ENCODE measurements at regions not wholly inside any gene's neighbourhood (a gene's known extent, or its start where the extent isn't known, plus 50 kb on each side); places are given as distances from the start of the nearest gene placed in this dataset.

DNA sequence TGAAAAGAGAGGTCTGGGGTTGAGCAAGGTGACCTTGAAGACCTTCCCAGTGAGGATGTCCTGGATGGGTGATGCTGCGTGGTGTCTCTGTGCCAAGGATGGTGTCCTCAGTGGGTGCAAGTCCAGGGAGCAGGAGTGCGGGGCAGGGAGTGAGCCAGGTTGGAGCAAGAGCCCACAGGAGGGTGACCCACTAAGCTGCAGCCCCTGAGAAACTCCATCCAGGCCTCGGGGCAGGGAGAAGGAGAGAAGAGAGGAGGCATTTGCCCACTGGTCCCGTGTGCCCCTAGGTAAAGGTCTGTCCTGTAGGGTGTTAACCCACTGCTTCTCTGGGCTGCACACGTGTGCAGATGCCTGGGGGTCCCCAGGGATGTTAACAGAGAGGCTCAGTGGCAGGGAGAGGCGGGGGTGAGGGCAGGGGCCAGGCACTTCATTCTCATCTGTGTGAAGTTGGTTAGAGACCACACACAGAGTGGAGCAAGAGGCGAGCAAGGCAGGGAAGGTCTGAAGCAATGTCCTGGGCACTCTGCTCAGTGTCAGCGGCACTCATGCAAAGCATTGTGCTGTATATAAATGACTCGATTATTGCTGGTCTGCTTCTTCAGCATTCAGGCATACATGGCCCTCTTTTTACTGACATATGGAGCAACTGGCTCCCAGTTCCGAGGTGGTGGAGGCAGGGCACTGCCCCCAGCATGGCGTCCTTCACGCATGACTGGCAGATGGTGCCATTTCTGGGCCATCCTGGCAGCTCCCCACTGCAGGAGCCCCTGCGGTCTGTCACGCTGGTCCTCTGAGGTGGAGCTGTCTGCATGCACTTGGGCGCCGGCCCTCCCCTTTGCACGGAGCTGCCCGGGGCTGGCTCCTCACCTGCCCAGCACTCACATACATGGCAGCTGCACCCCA is 117.2 kb upstream of the HS6ST1 start:
- DNase-seq (ENCODE audit: extremely low read depth in 1 of 2, low read depth in 1 of 2), result no peak

DNA sequence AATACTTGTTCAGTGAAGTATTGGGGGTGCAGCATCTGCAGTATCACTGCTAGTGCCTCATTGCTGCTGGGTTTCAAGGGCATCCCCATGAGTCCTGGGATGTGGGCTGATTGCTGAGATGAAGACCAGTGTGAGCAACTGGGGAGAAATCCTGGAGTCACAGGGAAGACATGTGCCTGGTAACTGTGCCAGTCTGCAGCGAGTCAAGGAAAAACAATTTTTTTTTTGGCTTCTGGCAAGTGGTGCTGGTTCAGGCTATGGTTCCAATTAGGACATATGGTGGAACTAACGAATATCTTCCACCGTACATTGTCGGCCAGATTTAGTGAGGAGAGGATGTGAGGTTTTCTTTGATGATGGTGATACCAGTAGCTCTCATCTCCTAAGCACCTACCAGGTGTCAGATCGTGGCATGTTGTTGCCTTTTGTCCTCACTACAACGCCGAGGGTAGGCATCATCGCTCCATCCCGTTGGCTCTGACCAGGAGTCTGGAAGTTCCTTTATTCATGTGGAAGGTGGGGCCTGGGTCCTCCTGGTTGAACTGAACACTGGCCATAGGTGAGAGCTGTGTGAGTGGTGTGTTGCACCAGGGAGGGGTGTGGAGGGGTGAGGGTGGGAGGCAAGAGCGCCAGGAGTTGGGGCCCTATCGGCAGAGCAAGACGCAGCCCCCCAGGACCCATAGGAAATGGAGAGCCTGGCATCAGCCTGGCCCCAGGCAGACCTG is 118.0 kb upstream of the HS6ST1 start:
- DNase-seq (ENCODE audit: extremely low read depth in 1 of 2, low read depth in 1 of 2), result no peak

DNA sequence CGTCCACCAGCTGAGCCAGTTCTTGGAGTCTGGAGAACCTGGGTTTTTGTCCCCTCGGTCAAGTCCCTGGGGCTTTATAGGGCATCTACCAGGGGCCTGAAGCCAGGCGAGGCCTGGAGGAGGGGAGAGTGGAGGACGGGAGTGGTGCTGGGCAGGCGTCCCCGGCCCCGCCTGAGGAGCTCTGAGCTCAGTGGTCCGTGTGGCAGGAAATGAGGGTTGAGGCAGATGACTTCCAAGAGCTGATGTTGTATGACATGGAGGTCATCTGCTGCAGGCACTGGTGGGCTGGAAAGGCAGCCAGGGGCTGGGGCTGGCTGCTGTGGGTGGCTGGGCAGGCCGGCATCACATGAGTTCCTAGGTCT is 118.5 kb upstream of the HS6ST1 start:
- DNase-seq (ENCODE audit: extremely low read depth in 1 of 2, low read depth in 1 of 2), result no peak

DNA sequence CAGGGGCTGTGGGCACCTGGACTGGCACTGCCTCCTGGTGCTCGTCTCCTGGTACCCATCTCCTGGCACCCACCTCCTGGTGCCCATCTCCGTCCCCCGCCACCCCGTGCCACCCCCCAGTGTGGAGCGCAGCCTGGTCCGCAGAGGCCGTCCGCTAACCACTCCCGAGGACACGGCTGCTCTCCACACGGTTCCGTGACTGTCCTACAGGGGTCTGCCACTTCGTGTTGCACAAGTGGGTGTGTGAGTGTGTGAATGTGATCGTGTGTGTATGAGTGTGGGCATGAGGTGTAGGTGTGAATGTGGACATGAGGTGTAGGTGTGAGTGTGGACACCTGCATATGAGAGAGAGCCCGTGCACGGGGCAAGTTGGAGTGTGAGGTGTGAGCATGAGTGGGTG is 119.4 kb upstream of the HS6ST1 start:
- DNase-seq (ENCODE audit: extremely low read depth in 1 of 2, low read depth in 1 of 2), result no peak

DNA sequence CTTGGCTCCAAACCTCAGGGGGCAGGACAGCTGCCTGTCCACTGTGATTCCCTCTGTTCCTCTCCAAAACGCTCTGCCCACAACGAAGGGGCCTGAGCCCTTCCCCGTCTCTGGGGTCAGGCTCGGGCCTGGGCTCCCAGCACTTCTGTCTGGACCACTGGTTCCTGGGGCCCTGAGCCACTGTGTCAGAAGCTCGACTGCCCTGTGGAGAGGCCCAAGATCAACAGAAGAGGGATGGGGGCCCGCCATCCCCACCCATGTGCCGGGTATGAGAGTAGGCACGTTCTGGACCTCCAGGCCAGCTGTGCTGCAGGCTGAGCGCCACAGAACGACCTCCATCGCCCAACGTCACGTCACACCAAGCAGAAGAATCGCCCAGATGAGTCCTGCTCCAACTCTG is 119.9 kb upstream of the HS6ST1 start:
- no peak for DNase-seq (ENCODE audit: extremely low read depth in 1 of 2, low read depth in 1 of 2)

DNA sequence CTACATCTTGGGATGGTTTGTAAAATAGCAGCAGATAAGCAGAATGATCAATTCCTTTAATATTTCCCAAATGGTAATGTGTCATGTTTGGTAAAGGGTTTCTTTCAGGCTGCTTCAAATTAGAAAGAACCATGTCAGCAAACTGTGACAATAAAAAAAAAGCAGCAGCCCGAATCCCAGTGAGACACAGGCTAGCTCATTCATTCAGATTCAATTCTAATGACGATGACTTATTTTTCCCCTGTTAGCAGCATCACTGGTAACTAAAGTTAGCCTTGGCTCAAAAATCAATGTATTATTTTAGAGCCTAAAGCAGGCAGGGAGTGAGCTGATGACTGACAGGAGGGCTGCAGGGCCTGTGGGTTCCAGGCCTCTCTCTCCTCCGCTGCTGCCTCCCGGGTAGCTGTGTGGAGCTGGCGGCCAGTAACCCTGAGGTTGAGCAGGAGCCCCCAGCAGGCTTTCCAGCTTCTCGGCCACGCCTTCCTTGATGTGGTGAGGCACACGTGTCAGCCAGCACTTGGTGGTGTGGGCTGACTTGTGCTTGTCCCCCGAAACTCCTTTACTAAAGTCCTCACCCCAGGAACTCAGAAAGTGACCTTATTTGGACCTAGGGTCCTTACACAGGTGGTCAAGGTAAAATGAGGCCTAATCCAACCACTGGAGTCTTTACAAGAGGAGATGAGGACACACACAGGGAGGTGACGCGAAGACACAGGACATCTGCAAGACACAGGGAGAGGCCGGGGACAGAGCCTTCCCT is 120.5 kb upstream of the HS6ST1 start:
- no peak for DNase-seq (ENCODE audit: extremely low read depth in 1 of 2, low read depth in 1 of 2)

DNA sequence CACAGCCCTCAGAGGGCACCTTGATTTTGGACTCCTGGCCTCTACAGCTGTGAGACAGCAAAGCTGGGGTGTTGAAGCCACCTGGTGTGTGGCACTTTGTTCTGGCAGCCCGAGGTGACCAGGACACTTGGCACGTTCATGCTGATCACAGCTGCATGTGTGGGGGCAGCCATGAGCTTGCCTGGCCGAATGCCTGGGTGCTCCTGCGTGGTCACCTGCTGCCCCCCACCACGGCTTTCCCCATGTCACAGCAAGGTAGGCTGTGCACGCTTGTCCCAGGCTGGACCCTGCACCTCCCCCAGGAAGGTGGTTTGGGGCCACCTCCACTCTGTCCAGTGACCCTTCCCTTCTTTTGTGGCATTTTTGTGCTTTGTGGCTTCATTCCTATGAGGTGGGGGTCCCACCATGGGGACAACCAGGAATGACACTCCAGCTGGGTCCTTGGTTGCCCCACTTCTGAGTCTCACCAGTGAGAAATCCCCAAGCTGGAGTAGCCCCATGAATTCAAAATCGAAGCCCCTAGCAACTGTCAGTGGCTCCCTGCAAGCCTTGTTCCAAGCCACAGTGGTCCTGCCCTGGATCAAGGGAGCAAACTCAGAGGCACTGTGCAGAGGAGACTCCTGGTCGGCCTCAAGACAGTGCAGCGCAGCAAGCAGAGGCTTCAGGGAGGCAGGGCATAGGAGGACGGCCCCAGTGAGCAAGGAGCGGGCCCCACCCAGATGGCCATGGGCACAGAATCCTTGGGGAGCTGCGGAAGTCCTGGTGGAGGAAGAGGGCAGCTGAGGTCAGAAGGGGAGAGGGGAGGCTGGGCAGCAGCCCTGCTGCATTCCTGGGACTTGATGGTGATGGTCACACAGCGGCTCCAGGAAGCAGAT is 121.4 kb upstream of the HS6ST1 start:
- DNase-seq (ENCODE audit: extremely low read depth in 1 of 2, low read depth in 1 of 2), result no peak

DNA sequence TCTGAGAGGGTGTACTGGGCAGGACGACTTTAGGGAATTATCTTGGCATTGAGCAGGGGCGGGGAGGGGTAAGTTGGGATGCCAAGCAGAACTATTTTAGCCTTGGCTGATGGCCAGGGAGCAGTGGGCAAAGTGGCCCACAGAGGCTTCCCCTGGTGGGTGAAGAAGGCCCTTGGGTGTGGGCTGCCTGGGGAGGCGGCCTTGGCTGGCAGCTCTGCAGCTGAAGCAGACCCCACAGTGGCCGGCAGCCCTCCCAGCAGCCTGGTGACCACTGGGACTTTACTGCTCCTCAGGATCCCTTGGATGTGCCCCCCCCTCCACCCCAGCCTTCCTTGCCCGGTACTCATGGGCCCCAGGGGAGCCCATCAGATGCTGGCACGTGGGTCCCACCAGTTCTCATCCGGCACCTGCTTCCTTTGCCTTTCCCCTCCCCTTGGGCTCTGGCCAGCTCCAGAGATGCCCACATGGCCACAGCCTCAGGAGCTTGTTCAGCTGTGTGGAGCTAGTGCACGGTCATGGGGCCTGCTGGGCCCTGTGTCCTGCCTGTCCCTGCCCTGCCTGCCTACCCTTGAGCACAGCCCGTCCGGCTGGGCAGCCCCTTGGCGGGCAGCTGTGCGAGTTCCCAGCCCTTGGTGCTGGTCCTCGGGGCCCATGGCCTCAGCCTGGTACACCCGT is 122.1 kb upstream of the HS6ST1 start:
- DNase-seq (ENCODE audit: extremely low read depth in 1 of 2, low read depth in 1 of 2), result no peak

DNA sequence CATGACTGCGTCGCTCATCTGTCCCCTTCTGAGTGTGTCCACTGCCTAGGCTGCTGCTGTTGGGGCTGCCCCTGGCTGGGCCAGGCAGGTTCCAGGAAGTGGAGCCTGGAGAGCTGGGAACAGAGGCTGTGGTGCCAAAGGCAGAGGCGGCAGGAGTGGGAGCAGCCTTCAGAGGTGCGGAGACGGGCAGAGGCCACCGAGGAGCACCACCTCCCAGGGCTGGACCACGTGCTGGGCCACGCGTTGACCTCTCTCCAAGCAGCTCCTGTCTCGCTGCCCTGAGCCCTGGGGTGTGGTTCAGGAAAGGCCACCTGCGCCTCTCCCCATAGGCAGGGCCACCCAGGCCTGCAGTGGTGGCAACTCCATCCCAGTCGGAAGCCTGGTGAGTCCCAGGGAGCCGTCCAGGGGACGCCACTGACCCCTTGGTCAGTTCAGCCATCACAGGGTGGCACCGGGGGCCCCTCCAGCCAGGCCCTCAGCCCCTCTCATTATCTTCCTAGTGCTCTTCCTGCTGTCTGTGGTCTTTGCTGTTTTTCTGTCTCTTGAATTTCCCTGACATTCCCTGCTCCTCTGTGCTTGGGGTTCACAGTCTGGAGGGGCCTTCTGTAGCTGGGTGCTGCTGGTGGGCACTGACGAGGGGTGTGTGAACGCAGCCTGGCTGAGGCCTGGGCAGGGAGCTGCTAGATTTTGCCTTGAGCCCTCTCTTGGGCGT is 122.8 kb upstream of the HS6ST1 start:
- DNase-seq (ENCODE audit: extremely low read depth in 1 of 2, low read depth in 1 of 2), result no peak

DNA sequence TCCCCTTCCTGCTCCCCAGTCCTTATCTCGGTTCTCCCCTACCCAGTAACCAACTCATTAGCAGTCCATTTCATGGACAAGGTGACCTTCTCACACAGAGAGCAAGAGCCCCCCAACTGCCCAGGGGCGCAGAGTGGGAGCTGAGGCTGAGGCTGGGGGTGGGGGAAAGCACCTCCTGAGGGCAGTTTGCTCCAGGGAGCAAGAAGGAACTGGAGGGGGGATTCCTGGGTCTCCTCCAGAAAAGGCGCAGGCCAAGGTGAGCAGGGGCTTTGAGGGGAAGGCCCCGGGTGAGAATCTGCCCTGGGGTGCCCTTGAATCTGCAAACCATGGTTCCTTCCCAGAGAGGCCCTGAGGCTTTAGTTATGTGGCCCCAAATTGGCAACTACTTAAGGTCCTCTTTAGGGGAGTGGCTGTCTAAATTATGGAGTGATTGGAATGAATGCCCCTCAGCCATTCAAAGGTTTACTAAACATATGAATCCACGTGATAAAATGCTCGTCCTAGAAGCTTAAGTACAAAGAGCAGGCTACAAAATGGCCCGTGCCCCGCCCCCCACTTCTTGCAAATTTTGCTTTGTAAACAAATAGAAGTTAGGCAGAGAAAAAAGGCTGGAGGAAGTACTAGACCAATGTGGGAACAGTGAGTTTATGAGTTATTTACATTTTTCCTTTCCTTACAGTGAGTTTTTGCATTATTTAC is 123.5 kb upstream of the HS6ST1 start:
- DNase-seq (ENCODE audit: extremely low read depth in 1 of 2, low read depth in 1 of 2), result no peak

DNA sequence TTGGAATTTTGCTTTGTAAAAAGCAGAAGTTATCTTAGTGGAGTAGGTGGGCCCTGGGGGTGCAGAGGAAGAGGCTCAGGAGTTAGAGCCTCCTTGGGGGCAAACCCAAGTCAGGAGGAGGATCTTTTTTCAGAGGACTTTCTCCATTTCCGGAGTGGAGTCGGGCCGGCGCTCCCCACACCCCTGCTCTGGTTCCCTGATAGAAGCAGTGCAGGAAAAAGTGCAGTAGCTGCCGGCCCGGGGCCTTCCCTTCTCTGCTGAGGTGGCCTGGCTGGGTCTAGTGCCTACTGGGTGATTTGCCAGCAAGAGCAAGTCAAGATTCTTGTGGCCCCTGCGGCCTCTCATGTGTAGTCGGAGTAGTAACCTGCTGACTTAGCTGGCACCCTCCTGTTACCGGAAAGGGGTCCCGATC is 124.2 kb upstream of the HS6ST1 start:
- DNase-seq (ENCODE audit: extremely low read depth in 1 of 2, low read depth in 1 of 2), result no peak

DNA sequence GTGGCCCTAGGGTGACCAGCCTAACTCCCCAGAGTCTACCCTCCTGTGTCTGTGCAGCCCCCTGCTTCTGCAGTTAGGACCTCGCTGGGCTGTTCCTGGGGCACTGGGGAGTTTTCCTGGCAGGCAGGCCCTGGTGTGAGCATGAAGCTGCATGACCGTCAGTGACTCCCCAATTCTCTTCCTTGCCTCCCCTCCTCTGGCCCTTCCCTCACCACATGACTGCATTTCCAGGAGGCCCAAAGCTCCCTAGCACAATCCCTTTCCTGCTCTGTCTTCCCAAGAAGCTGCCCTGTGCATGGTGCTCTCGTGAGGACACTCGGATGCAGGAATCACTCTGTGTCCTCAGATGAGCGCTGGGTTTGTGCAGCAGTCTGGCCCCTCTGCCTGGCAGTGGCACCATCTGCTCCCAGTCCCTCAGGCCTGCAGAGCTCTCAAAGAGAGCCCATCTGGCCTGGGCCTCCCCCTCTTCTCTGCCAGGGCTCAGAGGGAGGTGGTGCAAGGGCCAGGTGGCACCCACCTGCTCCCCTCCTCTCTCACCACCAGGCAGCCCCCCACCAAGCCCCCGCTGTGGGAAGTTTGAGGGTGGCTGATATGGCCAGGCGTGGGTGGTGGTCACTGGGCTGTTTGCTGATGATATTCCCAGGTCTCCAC is 125.6 kb upstream of the HS6ST1 start:
- no peak for DNase-seq (ENCODE audit: extremely low read depth in 1 of 2, low read depth in 1 of 2)

DNA sequence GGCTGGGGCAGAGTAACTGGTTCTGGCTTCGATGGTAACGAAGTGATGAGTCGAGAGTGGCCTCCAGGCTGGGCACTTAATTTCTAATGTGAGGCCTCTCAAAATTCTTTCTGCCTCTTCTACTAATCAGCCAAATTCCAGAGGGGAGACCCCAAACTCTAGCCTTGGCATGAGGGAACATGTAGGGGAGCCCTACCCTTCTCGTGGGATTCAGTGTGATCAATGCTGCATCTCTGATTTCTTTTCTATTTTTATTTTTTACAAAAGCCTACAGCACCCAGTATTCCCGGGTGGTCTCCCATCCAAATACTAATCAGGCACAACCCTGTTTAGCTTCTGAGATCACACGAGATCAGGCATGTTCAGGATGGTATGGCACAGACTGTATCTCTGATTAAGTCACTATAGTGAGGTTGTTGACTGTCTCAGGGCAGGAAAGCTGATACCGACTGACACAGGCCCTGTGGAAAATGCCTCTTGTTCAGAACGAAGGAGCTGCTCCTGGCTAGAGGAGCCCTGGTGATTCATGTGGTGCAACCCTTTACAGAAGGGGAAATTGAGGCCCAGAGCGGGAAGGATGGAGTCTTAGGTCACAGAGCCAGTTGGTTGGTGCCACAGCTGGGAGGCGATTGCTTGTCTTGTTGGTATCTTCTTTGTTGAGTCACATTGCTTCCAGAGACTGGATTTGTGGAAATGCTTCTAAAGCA is 126.3 kb upstream of the HS6ST1 start:
- no peak for DNase-seq (ENCODE audit: extremely low read depth in 1 of 2, low read depth in 1 of 2)

DNA sequence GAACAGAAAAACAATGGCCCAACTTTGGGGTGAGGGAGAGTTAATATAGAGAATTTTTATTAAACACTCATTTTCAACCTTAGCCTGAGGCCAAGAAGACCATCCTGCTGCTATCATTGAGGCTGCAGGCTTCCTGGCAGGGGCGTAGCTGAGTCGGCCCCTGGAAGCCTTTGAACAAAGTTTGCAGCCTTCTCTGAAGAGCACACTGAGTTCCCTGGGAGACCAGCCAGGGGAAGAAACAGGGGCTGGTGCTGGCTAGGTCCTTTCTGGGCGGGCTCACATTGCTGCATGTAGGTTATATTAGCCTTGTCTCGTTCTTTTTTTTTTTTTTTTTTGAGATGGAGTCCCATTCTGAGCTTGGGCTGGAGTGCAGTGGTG is 126.8 kb upstream of the HS6ST1 start:
- no peak for DNase-seq (ENCODE audit: extremely low read depth in 1 of 2, low read depth in 1 of 2)

DNA sequence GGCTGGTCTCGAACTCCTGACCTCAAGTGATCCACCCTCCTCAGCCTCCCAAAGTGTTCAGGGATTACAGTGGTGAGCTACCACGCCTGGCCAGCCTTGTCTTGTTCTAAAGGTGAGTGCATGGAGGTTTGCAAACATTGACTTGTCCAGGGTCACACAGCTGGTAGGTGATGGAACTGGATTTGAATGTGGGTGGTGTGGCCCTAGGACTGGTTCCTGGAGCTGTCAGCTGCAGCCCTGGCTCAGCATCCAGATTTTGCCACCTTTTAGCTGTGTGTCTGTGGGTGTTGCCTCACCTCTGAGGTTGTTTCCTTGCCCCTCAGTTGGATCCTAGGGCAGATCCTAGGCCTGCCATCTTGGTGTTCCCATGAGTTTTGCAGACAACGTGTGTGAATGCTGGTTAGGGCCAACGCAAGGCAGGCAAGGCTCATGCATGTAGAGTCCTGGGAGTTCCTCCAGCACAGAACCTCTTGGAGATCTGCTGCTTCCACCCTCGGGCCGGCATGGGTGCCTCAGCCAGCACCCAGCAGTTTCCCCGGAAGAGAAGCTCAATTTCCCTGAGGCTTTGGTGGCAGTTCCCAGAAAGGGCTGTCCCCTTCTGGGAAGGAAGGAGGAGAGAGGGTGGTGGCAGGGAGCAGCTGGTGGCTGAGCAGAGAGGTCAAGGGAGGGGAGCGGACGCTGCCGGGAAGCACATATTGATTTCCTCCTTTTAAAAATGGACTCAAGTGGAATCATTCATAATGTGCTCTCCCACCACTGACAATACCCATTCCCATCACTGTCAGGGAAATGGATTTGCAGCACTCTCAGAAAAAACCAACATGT is 127.6 kb upstream of the HS6ST1 start:
- no peak for DNase-seq (ENCODE audit: extremely low read depth in 1 of 2, low read depth in 1 of 2)

DNA sequence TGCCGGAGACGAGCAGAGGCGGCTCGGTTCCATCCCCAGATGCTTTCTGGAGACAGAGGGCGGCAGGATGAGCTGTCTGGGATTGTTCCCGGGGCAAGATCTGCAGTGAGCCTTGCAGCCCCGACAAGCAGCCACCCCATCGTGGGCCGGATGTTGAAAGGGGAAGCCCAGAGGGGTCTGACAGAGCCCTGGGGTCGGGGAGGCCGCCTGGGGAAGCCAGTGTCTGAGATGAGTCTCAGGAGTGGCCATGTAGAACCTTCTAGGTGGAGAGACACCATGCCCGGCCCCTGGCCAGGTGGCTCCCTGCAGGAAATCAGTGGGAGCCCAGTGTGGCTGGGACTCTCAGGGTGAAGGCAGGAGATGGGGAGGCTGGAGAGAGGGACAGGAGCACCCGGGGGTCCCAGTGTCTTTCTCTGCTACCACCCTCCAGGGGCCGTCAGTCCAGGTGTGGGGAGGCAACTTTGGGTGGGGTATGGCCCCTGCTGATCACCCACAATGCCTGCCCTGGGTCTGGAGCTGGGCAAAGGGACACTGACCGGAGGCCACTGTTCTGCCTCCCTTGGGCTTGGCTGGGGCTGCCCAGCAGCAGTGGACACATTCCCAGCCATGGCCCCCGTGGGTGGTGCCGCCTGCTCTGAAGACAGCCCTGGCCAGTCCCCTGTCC is 128.3 kb upstream of the HS6ST1 start:
- no peak for DNase-seq (ENCODE audit: extremely low read depth in 1 of 2, low read depth in 1 of 2)

All from stimulated activated CD8-positive, alpha-beta memory T cell treated with anti-CD3 and anti-CD28 coated beads, Interleukin-7, amount 100 ng/mL, for 48 hours (primary cell).